Right ventricle myocardium superior (tissue), 1 donor: ENCODE measurements at regions not wholly inside any gene's neighbourhood (a gene's known extent, or its start where the extent isn't known, plus 50 kb on each side); places are given as distances from the start of the nearest gene placed in this dataset.
"Not testable (repeated sequence)": the region's sequence is repeated elsewhere in the genome, so short reads cannot be mapped to it uniquely, and the experiment has no call there.

ENCODE experiments used
- ATAC-seq: fragments of 200-7000 bp; cut with Tn5 transposase; one replicate; pipeline ENCODE4 v1.9.1; 2020; ENCODE audit warnings: mild to moderate bottlenecking; ENCODE audit not compliant: poor library complexity
- DNase-seq: peaks from one replicate; pipeline ENCODE4 v3.0.0-alpha.2; 2020
- intact Hi-C: fragments of 100-400 bp; cut with DNase I; formaldehyde crosslinking; loops from one replicate; pipeline ENCODE4 v1.11.2; 2022
- donor health status: DM: no; HTN: yes; CAD: no; lungs with severe emphysema.

DNA sequence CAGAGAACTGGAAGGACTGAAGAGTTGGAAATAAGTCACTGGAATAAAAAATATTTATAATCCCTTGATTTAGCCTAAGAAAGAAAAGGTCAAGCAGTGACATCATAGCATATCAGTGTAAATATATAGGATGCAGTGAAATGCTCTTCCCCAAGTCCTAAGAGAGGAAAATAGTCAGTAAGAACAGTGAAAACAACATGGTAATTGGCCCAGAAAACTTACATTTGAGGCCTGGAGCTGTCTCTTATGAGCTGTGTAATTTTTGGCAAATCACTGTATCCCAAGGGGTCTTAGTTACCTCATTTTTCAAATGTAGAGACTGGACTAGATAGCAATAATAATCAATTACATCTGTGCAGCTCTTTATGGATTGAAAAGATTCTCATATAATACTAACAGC, 255.7 kb upstream of the AR start:
- intact Hi-C loops, result no loop called here

DNA sequence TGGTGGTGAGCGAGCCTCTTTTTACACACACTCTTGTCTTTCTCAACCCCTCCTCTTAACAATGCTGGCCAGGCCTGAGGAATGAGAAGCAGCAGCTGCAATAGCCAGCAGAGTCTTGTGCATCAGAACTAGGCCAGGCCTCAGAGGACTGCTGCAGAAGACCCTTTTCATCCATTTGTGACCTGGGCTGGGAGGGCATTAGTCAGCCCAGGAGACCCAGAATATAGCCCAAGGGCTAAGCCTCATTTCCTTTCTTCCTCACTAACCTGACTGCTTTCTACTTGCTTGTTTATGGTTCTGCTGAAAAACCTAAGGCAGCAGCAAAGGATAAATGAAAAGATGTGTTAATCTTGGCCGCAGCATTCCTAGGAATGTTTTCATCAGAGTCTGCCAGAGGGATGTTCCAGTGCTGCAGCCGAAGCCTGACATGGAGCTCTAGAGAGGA, 254.7 kb upstream of the AR start:
- peak; percentile 84 for ATAC-seq
- intact Hi-C loops, result no loop called here
- no peak for DNase-seq

More for the DNA sequence above, 255.7 kb upstream of the AR start:
- ATAC-seq (no peak), DNase-seq (no peak)

DNA sequence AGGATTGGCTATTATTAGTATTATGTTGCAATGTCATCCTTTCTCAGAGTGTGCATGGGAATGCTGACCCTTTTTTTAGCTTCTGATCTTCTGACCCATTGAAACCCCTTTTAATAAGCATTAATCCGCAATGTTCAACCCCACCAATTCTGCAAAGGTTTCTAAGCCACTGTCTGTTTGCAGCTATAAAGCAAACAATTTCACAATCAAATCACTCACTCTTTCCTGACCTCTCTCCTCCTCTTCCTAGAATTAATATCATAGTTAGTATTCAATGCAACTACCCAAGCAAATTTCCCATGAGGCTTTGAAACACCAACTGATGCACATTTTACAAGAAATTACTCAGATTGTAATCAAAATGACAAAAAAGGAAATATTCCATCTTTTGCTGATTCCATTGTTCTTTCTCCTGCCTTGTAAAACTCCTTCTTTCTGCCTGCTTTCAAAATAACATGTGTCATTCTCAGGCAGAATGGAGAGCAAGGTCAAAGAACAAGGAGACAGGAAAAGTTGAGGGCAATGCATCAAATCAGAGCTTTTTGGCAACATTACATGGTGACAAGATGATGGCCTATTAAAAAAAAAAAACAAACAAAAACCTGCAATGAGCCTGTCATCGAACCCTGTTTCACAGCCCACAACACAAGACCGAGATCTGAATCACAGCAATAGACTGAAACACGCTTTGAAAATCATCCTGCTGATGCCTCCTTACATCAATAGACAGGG, 253.2 kb upstream of the AR start:
- intact Hi-C loops, result no loop called here
- no peak for DNase-seq
- ATAC-seq, result no peak

DNA sequence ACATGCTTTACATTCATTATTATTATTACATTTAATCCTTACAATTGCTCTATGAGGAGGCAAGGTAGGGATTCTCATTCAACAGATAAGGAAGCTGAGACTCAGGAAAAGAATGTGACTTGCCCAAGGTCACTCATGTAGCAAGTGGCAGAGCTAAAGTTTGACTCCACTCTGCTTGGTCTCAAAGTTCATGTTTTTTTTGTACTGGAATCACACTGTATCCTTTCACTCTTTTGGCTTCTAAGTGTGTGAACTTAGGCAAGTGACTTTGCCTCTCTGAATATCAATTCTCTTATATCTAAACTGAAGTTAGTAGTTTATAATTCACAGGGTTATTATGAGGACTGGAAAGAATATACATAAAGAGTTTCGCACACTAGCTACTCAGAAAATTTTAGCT, 247.9 kb upstream of the AR start:
- intact Hi-C loops, result no loop called here
- DNase-seq (no peak), ATAC-seq (no peak)

DNA sequence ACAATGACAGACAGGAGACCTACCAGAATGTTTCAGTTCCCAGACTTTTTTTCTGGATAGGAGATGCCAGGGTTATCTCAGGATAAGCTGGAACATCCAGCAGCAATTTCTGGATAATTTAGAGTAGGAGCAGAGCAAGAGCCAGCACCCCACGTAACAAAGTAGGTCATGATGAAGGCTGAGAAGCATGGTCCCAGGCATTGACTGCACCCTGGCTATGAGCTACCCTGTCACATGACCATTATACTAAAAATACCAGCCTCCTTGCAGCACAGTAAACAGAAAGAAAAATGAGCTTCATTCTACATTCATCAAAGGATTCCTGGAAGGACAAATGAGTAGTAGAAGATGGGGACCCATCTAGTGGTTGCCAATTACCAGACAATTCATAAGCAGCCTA, 247.4 kb upstream of the AR start:
- no peak for DNase-seq

DNA sequence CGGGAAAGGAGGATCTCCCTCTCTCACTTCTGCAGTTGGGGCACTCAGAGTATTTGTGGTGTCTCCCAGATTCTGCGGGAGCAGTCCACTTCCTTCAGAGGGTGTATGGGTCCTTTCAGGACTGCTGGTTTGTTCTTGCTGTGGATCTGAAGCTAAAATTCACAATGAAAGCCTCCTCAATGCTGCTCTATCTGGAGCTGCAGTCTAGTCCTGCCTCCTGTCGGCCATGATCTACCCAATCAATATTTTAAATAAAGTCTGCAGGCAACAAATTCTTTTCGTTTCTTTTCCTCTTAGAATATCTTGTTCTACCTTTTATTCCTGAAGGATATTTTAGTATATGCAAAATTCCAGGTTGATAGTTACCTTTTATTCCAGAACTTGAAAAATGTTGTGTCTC, 226.1 kb upstream of the AR start:
- intact Hi-C loops, result no loop called here
- DNase-seq (no peak), ATAC-seq (no peak)

More for the DNA sequence above, 247.4 kb upstream of the AR start:
- intact Hi-C loops, result no loop called here
- peak; percentile 60 for ATAC-seq

DNA sequence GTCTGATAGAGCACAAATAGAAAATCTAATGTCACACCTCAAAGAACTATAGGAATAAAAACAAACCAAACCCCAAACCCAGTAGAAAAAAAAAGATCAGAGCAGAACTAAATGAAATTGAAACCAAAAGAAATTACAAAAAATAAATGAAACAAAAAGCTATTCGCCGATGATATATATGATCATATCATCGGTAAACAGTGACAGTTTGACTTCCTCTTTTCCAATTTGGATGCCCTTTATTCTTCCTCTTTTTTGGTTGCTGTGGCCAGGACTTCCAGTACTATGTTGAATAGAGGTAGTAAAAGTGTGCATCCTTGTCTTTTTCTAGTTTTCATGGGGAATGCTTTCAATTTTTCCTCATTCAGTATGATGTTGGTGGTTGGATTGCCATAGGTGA, 215.3 kb upstream of the AR start:
- DNase-seq (no peak), ATAC-seq (no peak)
- intact Hi-C loops, result no loop called here

DNA sequence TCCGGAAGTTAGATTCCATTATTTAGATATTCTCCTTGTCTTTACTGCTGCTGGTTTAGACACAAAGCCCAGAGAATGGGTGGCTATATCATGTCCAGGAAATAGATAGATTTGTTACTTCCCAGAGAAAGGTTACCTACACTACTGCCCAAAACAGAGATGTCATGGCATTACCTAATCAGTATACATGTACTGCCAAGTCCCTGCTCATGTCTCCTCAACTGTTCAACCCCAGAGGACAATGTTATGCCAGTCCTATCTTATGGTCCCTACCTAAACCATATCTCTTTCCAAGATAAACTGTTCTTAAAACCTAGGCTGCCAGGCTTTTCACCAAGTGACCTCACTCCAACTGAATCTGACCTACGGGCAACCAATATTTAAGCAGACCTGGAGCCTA, 209.5 kb upstream of the AR start:
- intact Hi-C loops, result no loop called here
- no peak for ATAC-seq

DNA sequence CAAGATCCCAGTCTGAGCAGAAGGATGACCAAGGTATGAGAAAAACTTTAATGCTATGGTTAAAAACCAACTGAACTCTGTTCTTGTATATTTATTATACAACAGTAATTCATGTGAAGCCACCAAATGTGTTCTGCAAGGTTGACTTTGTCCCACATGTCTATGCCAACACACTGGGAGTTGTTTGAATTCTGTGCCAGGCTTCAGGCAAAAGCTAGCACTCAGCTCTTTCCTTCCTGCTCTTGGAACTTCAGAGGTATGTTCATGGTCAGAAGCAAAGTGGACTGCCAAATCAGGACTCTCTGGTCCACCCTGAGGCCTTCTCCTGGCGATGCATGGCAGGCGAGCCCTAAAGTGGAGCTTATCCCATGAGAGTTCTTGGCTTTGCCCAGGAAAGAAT, 205.6 kb upstream of the AR start:
- no peak for DNase-seq

More for the DNA sequence above, 209.5 kb upstream of the AR start:
- DNase-seq, result no peak

DNA sequence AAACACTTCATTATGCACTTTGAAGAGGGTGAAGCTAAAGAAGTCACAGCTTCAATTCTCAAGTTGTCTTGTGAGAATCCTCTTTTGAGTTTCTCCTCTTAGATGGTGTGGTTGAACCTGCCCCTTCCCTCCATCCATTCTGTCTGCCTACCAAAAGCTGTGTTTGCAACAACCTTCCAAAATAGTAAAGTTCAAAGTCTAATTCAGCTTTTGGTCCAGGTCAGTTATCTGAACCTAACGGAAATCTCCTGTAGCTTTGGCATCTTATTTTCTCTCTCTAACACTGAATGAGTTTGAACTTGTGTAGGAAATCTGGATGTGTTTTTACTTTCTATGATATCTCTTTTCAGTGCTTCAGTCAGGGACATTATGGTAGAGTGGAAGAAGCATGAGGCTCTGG, 201.7 kb upstream of the AR start:
- ATAC-seq (no peak), DNase-seq (no peak)
- intact Hi-C loops, result no loop called here

More for the DNA sequence above, 205.6 kb upstream of the AR start:
- intact Hi-C loops, result no loop called here
- ATAC-seq, result no peak

DNA sequence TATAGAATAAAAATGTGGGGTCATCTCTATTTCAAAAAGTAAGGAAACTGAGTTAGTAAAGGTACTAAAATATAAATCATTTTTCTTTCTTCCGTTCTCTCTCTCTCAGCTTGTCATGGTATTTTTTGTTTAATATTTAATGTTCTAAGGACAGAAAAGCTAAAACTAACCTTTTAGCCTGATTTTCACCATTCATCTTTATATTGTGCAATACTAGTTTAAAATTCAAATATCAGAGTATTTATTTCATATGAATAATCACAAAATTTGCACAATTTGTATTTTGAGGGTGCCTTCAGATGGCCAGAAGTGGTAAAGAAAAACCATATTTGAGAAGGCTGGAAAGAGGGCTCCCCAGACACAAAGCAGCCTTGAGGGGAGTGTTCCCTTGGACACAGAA, 197.6 kb upstream of the AR start:
- ATAC-seq, result no peak
- intact Hi-C loops, result no loop called here

DNA sequence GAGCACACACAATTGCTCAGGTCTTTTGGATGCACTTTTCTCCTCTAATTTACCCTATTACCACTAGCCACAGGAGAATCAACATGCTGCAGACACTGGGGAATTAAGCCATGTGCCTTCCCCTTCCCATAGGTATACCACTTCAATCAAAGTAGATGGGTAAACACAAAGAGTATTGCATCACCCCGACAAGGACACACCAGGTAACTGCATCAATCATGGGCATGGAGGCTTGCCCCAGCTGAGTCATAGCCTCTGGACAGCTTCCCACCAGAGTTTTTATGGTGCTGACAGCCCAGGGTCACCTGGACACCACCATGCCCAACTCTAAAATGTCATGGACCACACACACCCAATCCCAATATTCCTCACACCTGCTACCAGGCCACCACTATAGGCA, 197.2 kb upstream of the AR start:
- intact Hi-C loops, result no loop called here
- DNase-seq, result no peak
- ATAC-seq, result no peak

More for the DNA sequence above, 197.6 kb upstream of the AR start:
- no peak for DNase-seq

DNA sequence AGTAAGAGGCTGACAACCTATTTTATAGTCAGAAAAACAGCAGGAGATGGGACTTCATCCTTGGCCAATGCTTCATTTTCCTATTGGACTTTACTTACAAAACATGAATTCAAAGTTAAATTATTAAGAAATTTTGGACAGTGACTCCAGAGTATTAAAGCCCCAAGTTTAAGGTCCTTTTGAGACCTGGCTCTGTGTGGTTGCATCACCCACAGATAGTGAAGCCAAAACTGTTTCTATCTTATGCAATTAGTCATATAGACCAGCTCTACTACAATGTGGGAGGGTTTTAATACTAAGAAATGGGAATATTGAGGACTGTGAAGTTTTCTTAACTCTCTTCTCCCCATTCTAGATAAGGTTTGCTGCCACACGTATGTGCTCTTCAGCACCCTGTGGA, 196.7 kb upstream of the AR start:
- ATAC-seq, result no peak
- intact Hi-C loops, result no loop called here
- no peak for DNase-seq

DNA sequence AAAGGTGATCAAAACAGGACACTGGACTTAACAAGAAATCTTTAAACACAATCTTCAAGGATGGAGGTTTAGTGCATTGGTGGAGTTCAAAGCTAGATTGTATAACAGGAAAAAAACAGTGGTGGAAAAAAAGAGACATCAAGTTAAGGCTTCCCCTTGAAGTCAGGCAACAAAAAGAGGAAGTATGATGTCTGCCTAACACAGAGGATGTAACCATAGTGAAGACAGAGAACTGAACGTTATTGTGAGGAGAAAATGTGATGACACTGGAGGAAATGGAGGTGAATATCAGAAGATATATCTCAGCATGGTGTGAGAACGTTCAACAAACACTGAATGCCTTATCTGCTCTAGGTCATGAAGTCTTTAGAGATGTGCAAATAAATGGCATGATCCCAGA, 192.4 kb upstream of the AR start:
- DNase-seq (no peak), ATAC-seq (no peak)
- intact Hi-C loops, result no loop called here

DNA sequence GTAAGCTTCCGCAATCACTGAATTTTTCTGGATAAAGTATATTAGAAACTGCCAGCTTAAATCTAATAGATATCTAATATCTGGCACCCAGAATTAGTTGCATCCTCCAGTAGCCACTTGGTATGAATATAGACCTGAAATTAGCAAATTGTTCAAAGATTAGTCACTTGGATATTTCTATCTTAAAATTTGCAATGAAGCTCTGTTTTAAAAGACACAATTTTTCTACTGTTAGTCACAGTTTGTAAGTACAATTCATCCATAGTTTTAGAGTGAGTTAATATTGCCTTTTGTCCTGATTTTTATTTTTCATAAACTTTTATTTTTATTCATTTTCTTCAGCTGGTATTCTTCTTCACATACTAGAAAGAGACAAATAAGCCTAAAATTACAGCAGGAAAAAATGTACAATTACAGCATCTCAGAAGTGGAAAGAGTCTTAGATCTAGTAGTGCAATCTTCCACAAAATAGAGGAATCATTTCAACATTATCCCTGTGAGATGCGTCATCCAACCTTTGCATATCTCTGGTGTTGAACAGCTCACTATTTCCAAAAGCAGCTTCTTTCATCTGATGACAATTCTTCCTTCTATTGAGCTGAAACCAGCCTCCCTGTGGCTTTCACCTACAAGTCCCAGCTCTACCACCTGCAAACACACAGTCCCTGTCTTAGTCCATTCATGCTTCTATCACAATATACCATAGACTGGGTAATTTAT, 190.0 kb upstream of the AR start:
- DNase-seq (no peak), ATAC-seq (no peak)
- intact Hi-C loops, result no loop called here

DNA sequence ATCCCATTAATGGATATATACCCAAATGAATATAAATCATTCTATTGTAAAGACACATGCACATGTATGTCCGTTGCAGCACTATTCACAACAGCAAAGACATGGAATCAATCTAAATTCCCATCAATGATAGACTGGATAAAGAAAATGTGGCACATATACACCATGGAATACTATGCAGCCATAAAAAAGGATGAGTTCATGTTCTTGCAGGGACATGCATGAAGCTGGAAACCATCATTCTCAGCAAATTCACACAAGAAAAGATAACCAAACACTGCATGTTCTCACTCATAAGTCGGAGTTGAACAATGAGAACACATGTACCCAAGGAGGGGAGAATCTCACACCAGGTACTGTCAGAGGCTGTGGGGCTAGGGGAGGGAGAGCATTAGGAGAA, 182.6 kb upstream of the AR start:
- not testable (repeated sequence) for ATAC-seq, DNase-seq

DNA sequence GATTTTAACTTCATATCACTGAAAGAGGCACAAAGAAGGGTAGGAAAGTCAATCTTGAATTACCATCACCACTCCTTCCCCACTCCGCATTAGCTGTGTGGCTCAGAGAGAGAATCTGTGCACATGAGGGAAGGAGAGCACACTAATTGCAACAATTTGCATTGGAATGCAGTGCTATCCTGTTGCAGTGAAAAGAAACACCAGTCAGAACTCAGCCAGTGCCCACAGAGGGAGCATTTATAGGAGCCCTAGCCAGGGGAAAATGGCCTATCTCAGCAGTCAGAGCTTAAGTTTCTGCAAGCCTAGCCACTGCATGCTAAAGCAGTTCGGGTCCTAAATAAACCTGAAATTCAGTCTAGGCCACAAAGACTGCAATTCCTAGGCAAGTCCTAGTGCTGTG, 159.4 kb upstream of the AR start:
- no peak for ATAC-seq
- intact Hi-C loops, result no loop called here
- no peak for DNase-seq

More for the DNA sequence above, 182.6 kb upstream of the AR start:
- intact Hi-C loops, result not testable (repeated sequence)

DNA sequence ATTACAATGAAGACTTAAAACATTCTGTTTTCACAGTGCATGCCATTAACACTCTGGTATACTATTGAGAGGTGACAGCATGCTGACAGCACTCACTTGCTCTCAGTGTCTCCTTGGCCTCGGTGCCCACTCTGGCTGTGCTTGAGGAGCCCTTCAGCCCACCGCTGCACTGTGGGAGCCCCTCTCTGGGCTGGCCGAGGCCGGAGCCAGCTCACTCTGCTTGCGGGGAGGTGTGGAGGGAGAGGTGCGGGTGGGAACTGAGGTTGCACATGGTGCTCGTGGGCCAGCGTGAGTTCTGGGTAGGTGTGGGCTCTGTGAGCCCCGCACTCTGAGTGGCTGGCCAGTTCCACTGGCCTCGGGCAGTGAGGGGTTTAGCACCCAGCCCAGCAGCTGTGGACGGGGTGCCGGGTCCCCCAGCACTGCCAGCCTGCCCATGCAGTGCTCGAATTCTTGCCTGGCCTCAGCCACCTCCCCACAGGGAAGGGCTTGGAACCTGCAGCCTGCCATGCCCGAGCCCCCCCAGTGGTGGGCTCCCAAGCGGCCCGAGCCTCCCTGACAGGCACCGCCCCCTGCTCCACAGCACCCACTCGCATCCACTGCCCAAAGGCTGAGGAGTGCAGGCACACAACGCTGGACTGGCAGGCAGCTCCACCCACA, 135.3 kb upstream of the AR start:
- ATAC-seq (no peak), DNase-seq (no peak)
- intact Hi-C loops, result no loop called here

DNA sequence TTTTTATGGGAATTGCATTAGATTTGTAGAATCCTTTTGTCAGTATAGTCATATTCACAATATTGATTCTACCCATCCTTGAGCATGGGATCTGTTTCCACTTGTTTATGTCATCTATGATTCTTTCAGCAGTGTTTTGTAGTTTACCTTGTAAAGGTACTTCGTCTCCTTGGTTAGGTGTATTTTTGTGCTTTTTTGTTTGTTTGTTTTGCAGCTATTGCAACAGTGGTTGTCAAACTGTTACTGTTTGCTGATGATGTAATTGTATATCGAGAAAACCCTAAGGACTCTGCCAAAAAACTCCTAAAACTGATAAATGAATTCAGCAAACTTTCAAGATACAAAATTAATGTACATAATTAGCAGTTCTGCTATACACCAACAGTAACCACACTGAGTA, 127.9 kb upstream of the AR start:
- ATAC-seq (no peak), DNase-seq (no peak)
- intact Hi-C loops, result no loop called here

DNA sequence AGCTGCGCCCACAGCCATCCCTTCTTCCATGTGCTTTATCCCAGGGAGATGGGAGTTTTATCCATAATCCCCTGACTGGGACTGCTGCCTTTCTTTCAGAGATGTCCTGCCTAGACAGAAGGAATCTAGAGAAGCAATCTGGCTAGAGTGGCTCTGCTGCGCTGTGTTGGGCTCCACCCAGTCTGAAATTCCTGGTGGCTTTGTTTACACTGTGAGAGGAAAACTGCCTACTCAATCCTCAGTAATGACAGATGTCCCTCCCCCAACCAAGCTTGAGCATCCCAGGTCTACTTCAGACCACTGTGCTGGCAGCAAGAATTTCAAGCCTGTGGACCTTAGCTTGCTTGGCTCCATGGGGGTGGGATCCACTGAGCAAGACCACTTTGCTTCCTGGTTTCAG, 116.9 kb upstream of the AR start:
- intact Hi-C loops, result no loop called here
- ATAC-seq (no peak), DNase-seq (no peak)
